Mesenchymal stem cell (in vitro differentiated cells and primary cell): ENCODE measurements at regions not wholly inside any gene's neighbourhood (a gene's known extent, or its start where the extent isn't known, plus 50 kb on each side); places are given as distances from the start of the nearest gene placed in this dataset.

ENCODE experiments used
- DNase-seq: peaks from one replicate; pipeline ENCODE4 v3.0.0-alpha.2; 2013
- H2AFZ ChIP-seq: one replicate; pipeline ENCODE4 v1.6.1; 2013; ENCODE audit warnings: low read depth, mild to moderate bottlenecking, control low read depth, inconsistent platforms, low read length, moderate library complexity
- H2AK5ac ChIP-seq: 2 replicates; pipeline ENCODE4 v1.6.1; 2013; ENCODE audit warnings: low read length, moderate library complexity, mild to moderate bottlenecking, inconsistent platforms; ENCODE audit not compliant: severe bottlenecking
- H2BK120ac ChIP-seq: one replicate; pipeline ENCODE4 v1.6.1; 2013; ENCODE audit warnings: low read depth, mild to moderate bottlenecking, inconsistent platforms, low read length, moderate library complexity
- H2BK12ac ChIP-seq, 2 experiments: one replicate each; pipeline ENCODE4 v1.6.1; 2013; ENCODE audit warnings: inconsistent platforms in 2 of 2, low read length in 2 of 2, mild to moderate bottlenecking in 2 of 2, moderate library complexity in 2 of 2, control low read depth in 1 of 2
- H2BK15ac ChIP-seq: one replicate; pipeline ENCODE4 v1.6.1; 2013; ENCODE audit warnings: mild to moderate bottlenecking, low read depth, inconsistent platforms; ENCODE audit not compliant: poor library complexity, severe bottlenecking
- H2BK5ac ChIP-seq: 2 replicates; pipeline ENCODE4 v1.6.1; 2013; ENCODE audit warnings: low read depth, mild to moderate bottlenecking, low read length, control low read depth, inconsistent platforms; ENCODE audit not compliant: poor library complexity, severe bottlenecking
- H3K14ac ChIP-seq, 2 experiments: one replicate each; pipeline ENCODE4 v1.6.1; 2013; ENCODE audit warnings: inconsistent platforms in 2 of 2, low read length in 2 of 2, control low read depth in 1 of 2, mild to moderate bottlenecking in 1 of 2, moderate library complexity in 1 of 2
- H3K18ac ChIP-seq, 2 experiments: one replicate each; pipeline ENCODE4 v1.6.1; 2013; ENCODE audit warnings: inconsistent platforms in 2 of 2, low read length in 2 of 2, control low read depth in 1 of 2, low read depth in 1 of 2, mild to moderate bottlenecking in 1 of 2
- H3K23ac ChIP-seq, 2 experiments: one replicate each; pipeline ENCODE4 v1.6.1; 2013; ENCODE audit warnings: inconsistent platforms in 2 of 2, low read length in 2 of 2, mild to moderate bottlenecking in 2 of 2, moderate library complexity in 2 of 2, control low read depth in 1 of 2
- H3K27ac ChIP-seq: 2 replicates; pipeline ENCODE4 v1.5.1; 2013; ENCODE audit warnings: mild to moderate bottlenecking, moderate library complexity, low read length, control low read depth, inconsistent platforms; ENCODE audit not compliant: poor library complexity, severe bottlenecking
- H3K27me3 ChIP-seq, 2 experiments: 2 replicates each; pipeline versions ENCODE4 v1.6.1 to v1.7.0; 2013; ENCODE audit warnings: low read length in 2 of 2, mild to moderate bottlenecking in 2 of 2, moderate library complexity in 2 of 2, control low read depth in 1 of 2, inconsistent platforms in 1 of 2; ENCODE audit not compliant: control insufficient read depth in 1 of 2, insufficient read depth in 1 of 2
- H3K36me3 ChIP-seq, 2 experiments: 2 replicates each; pipeline versions ENCODE4 v1.6.1 to v1.7.0; 2013; ENCODE audit warnings: low read length in 2 of 2, control low read depth in 1 of 2, inconsistent platforms in 1 of 2, low read depth in 1 of 2, mild to moderate bottlenecking in 1 of 2; ENCODE audit not compliant: insufficient read depth in 2 of 2, control insufficient read depth in 1 of 2
- H3K4ac ChIP-seq, 2 experiments: one replicate each; pipeline ENCODE4 v1.6.1; 2013; ENCODE audit warnings: inconsistent platforms in 2 of 2, low read length in 2 of 2, mild to moderate bottlenecking in 2 of 2, moderate library complexity in 2 of 2, control low read depth in 1 of 2, low read depth in 1 of 2
- H3K4me1 ChIP-seq: 2 replicates; pipeline ENCODE4 v1.6.1; 2013; ENCODE audit warnings: low read depth, low read length, control low read depth; ENCODE audit not compliant: control insufficient read depth, insufficient read depth
- H3K4me2 ChIP-seq: 2 replicates; pipeline ENCODE4 v1.6.1; 2013; ENCODE audit warnings: low read length, mild to moderate bottlenecking, inconsistent platforms; ENCODE audit not compliant: poor library complexity, severe bottlenecking
- H3K4me3 ChIP-seq, 2 experiments: 2 replicates each; pipeline versions ENCODE4 v1.5.1 to v1.7.0; 2013; ENCODE audit warnings: low read length in 2 of 2, mild to moderate bottlenecking in 2 of 2, control low read depth in 1 of 2, low read depth in 1 of 2; ENCODE audit not compliant: insufficient read depth in 1 of 2
- H3K79me1 ChIP-seq: replicated peaks from 2 replicates; pipeline ENCODE4 v1.6.1; 2013; ENCODE audit warnings: mild to moderate bottlenecking, control low read depth, low read length, inconsistent platforms; ENCODE audit not compliant: poor library complexity, severe bottlenecking
- H3K9ac ChIP-seq: 2 replicates; pipeline ENCODE4 v1.7.0; 2013; ENCODE audit warnings: mild to moderate bottlenecking, low read length, moderate library complexity
- H3K9me3 ChIP-seq: 2 replicates; pipeline ENCODE4 v1.7.0; 2013; ENCODE audit warnings: mild to moderate bottlenecking, low read length; ENCODE audit not compliant: control insufficient read depth
- H4K8ac ChIP-seq: one replicate; pipeline ENCODE4 v1.6.1; 2013; ENCODE audit warnings: inconsistent platforms, mild to moderate bottlenecking, low read length, moderate library complexity
- H4K91ac ChIP-seq: one replicate; pipeline ENCODE4 v1.6.1; 2013; ENCODE audit warnings: mild to moderate bottlenecking, low read length, inconsistent platforms
- WGBS: methylation state at CpG from one replicate; pipeline ENCODE4 v1.1.7; 2013; ENCODE audit warnings: mixed read lengths; 5-methylcytosine and 5-hydroxymethylcytosine counted together

GRCh38 chr5:87756951-87757350, 344.2 kb upstream of the CCNH start:
- Histone ChIP-seq H2BK15ac (no peak overlapping the region), H2BK120ac (no peak overlapping the region), H2BK12ac (no peak overlapping the region), H3K27me3 (no peaks in the 10 kb centered on the region), H3K23ac (no peak overlapping the region), H4K8ac (no peak overlapping the region), H2AK5ac (no peak overlapping the region), H4K91ac (no peak overlapping the region), H3K9ac (no peak overlapping the region), H3K27ac (no peak overlapping the region), H3K4me1 (no peaks in the 10 kb centered on the region), H3K4ac (no peak overlapping the region), H3K4me2 (no peak overlapping the region), H3K9me3 (no peaks in the 10 kb centered on the region), H3K79me1 (no peaks in the 10 kb centered on the region), H2AFZ (no peak overlapping the region), H2BK5ac (no peak overlapping the region), H3K4me3 (no peak overlapping the region), H3K14ac (no peak overlapping the region), H3K18ac (no peak overlapping the region), H3K36me3 (no peaks in the 10 kb centered on the region)
- DNase-seq: no peak
- WGBS: no CpG with 5 or more reads among the region's 1 CpG

GRCh38 chr5:87755360-87755759, 342.6 kb upstream of the CCNH start:
- no peak overlapping the region for H4K91ac ChIP-seq
- no peak for DNase-seq
- 49% methylated on average over 3 of the region's 5 CpGs for WGBS
- no peak overlapping the region for H3K27ac ChIP-seq
- H2AFZ ChIP-seq: no peak overlapping the region
- no peak overlapping the region for H2BK120ac ChIP-seq
- no peak overlapping the region for H3K23ac ChIP-seq
- no peak overlapping the region for H3K18ac ChIP-seq
- no peak overlapping the region for H2BK15ac ChIP-seq
- no peak overlapping the region for H3K4me2 ChIP-seq
- no peaks in the 10 kb centered on the region for H3K9me3 ChIP-seq
- H2BK12ac ChIP-seq: no peak overlapping the region
- peak overlapping the region in 1 of 2 experiments; percentile 26 for H3K4me3 ChIP-seq
- H3K4ac ChIP-seq: no peak overlapping the region
- H2AK5ac ChIP-seq: no peak overlapping the region
- H3K14ac ChIP-seq: no peak overlapping the region
- H3K79me1 ChIP-seq: no peaks in the 10 kb centered on the region
- no peaks in the 10 kb centered on the region for H3K4me1 ChIP-seq
- H4K8ac ChIP-seq: no peak overlapping the region
- H3K27me3 ChIP-seq: no peaks in the 10 kb centered on the region
- no peaks in the 10 kb centered on the region for H3K36me3 ChIP-seq
- no peak overlapping the region for H2BK5ac ChIP-seq
- H3K9ac ChIP-seq: no peak overlapping the region

- Histone ChIP-seq H2AK5ac (no peak overlapping the region), H2BK120ac (no peak overlapping the region), H3K27ac (no peak overlapping the region), H3K4ac (no peak overlapping the region), H3K14ac (no peak overlapping the region), H2BK5ac (no peak overlapping the region), H3K27me3 (no peaks in the 10 kb centered on the region), H3K4me2 (no peak overlapping the region), H4K8ac (no peak overlapping the region), H2BK15ac (no peak overlapping the region), H4K91ac (no peak overlapping the region), H3K9me3 (no peaks in the 10 kb centered on the region), H3K4me3 (no peak overlapping the region), H2AFZ (no peak overlapping the region), H2BK12ac (no peak overlapping the region), H3K4me1 (no peaks in the 10 kb centered on the region), H3K79me1 (no peaks in the 10 kb centered on the region), H3K36me3 (no peaks in the 10 kb centered on the region), H3K18ac (no peak overlapping the region), H3K23ac (no peak overlapping the region), H3K9ac (no peak overlapping the region)
- DNase-seq: no peak
- WGBS: 42% methylated on average over 6 of the region's 6 CpGs
These were observed 341.5 kb upstream of the CCNH start for GRCh38 chr5:87754009-87754757.

GRCh38 chr5:87752362-87752761, 339.6 kb upstream of the CCNH start:
- Histone ChIP-seq H4K8ac (no peak overlapping the region), H3K4me2 (no peak overlapping the region), H3K18ac (no peak overlapping the region), H2BK5ac (no peak overlapping the region), H3K4me3 (peak overlapping the region in 1 of 2 experiments; percentile 53), H3K14ac (no peak overlapping the region), H2BK12ac (no peak overlapping the region), H2BK120ac (no peak overlapping the region), H3K36me3 (no peaks in the 10 kb centered on the region), H3K9ac (peak overlapping the region; percentile 47), H3K79me1 (no peaks in the 10 kb centered on the region), H3K4me1 (no peaks in the 10 kb centered on the region), H2BK15ac (no peak overlapping the region), H3K4ac (no peak overlapping the region), H3K27me3 (no peaks in the 10 kb centered on the region), H3K23ac (no peak overlapping the region), H4K91ac (no peak overlapping the region), H3K9me3 (no peaks in the 10 kb centered on the region), H2AK5ac (no peak overlapping the region), H2AFZ (no peak overlapping the region), H3K27ac (no peak overlapping the region)
- WGBS: 78% methylated on average over 3 of the region's 4 CpGs
- no peak for DNase-seq
